GM18858 (cell line): ENCODE measurements at regions not wholly inside any gene's neighbourhood (a gene's known extent, or its start where the extent isn't known, plus 50 kb on each side); places are given as distances from the start of the nearest gene placed in this dataset.
A peak's percentile ranks its signal among the peaks of the same experiment; 100 is the strongest.
"Not testable (repeated sequence)": the region's sequence is repeated elsewhere in the genome, so short reads cannot be mapped to it uniquely, and the experiment has no call there.

Experiments
- ATAC-seq: cut with Tn5 transposase; IDR thresholded peaks from one replicate; pipeline ENCODE4 v1.9.1; 2021; ENCODE audit not compliant: unreplicated experiment

- no peak for ATAC-seq
These were observed 340.2 kb downstream of the HACE1 start for GRCh38 chr6:104519566-104519965.

GRCh38 chr6:104509355-104509754 lies 350.4 kb downstream of the HACE1 start:
- no peak for ATAC-seq

- no peak for ATAC-seq
These were observed 353.3 kb downstream of the HACE1 start for GRCh38 chr6:104506429-104506828.

- no peak for ATAC-seq
These were observed 353.9 kb downstream of the HACE1 start for GRCh38 chr6:104505838-104506237.

GRCh38 chr6:104500265-104500664 lies 359.5 kb downstream of the HACE1 start:
- ATAC-seq = no peak

GRCh38 chr6:104486035-104486434 lies 373.7 kb downstream of the HACE1 start:
- ATAC-seq = no peak

- ATAC-seq = no peak
These were observed 375.1 kb downstream of the HACE1 start for GRCh38 chr6:104484626-104485025.

GRCh38 chr6:104484191-104484590 lies 375.5 kb downstream of the HACE1 start:
- ATAC-seq = no peak

- ATAC-seq = no peak
These were observed 376.4 kb downstream of the HACE1 start for GRCh38 chr6:104483225-104483834.

GRCh38 chr6:104477569-104477968 lies 382.1 kb downstream of the HACE1 start:
- no peak for ATAC-seq

- no peak for ATAC-seq
These were observed 386.7 kb downstream of the HACE1 start for GRCh38 chr6:104473021-104473429.

- ATAC-seq = no peak
These were observed 387.5 kb downstream of the HACE1 start for GRCh38 chr6:104472021-104472901.

GRCh38 chr6:104466306-104466705 lies 393.4 kb downstream of the HACE1 start:
- ATAC-seq = no peak

GRCh38 chr6:104462811-104463599 lies 396.7 kb downstream of the HACE1 start:
- no peak for ATAC-seq

GRCh38 chr6:104460738-104461483 lies 398.8 kb downstream of the HACE1 start:
- ATAC-seq = peak; percentile 42

GRCh38 chr6:104459543-104459942 lies 400.2 kb downstream of the HACE1 start:
- peak; percentile 90 for ATAC-seq

- ATAC-seq = no peak
These were observed 409.8 kb downstream of the HACE1 start for GRCh38 chr6:104449918-104450317.

GRCh38 chr6:104446101-104447080 lies 413.3 kb downstream of the HACE1 start:
- not testable (repeated sequence) for ATAC-seq

- no peak for ATAC-seq
These were observed 425.2 kb downstream of the HACE1 start for GRCh38 chr6:104434519-104434918.

- ATAC-seq = peak; percentile 58
These were observed 428.6 kb downstream of the HACE1 start for GRCh38 chr6:104431096-104431495.
